CD4-positive, alpha-beta T cell (primary cell): ENCODE measurements at regions not wholly inside any gene's neighbourhood (a gene's known extent, or its start where the extent isn't known, plus 50 kb on each side); places are given as distances from the start of the nearest gene placed in this dataset.

ENCODE experiments used
- ATAC-seq: fragments of 200-7000 bp; cut with Tn5 transposase; one replicate; pipeline ENCODE4 v1.10.0; 2022; ENCODE audit warnings: mild to moderate bottlenecking; ENCODE audit not compliant: poor library complexity
- CTCF ChIA-PET: fragments of 350-600 bp; sonication (Branson Sonifier 250); formaldehyde crosslinking; loops from one replicate; lab custom pipeline; 2021; ENCODE audit warnings: antibody characterized with exemption, inconsistent platforms; lab: Charles Lee
- POLR2A ChIA-PET: fragments of 350-600 bp; sonication (Branson Sonifier 250); formaldehyde crosslinking; loops from one replicate; lab custom pipeline; 2021; ENCODE audit warnings: antibody characterized with exemption, inconsistent platforms; lab: Charles Lee
- DNase-seq, 14 experiments: peaks; one replicate each; pipeline ENCODE4 v3.0.0-alpha.2; 2013 to 2020; ENCODE audit warnings: mixed read lengths in 2 of 14
- H3K27ac ChIP-seq, 2 donors: one replicate each; pipeline versions ENCODE4 v1.5.1 to v1.7.0; 2013; ENCODE audit warnings: low read length in 2 of 2, low read depth in 1 of 2, mild to moderate bottlenecking in 1 of 2
- H3K27me3 ChIP-seq, 2 experiments: 1 replicate in 1 of 2; 2 replicates in 1 of 2; pipeline versions ENCODE4 v1.6.1 to v1.7.0; 2013; ENCODE audit warnings: low read length in 2 of 2, control low read depth in 1 of 2, mild to moderate bottlenecking in 1 of 2, moderate library complexity in 1 of 2; ENCODE audit not compliant: insufficient read depth in 2 of 2, control insufficient read depth in 1 of 2
- H3K36me3 ChIP-seq: one replicate; pipeline ENCODE4 v1.6.1; 2013; ENCODE audit warnings: low read length, control low read depth; ENCODE audit not compliant: insufficient read depth
- H3K4me1 ChIP-seq: one replicate; pipeline ENCODE4 v1.6.1; 2013; ENCODE audit warnings: low read length, control low read depth; ENCODE audit not compliant: insufficient read depth
- H3K4me3 ChIP-seq: one replicate; pipeline ENCODE4 v1.5.1; 2013; ENCODE audit warnings: mild to moderate bottlenecking, low read length, moderate library complexity
- H3K9me3 ChIP-seq, 2 experiments: 1 replicate in 1 of 2; 2 replicates in 1 of 2; pipeline versions ENCODE4 v1.6.1 to v1.7.0; 2013; ENCODE audit warnings: low read length in 2 of 2, mild to moderate bottlenecking in 2 of 2, control low read depth in 1 of 2, moderate library complexity in 1 of 2; ENCODE audit not compliant: control insufficient read depth in 1 of 2, insufficient read depth in 1 of 2
- H3K27ac Mint-ChIP-seq: one replicate; pipeline ENCODE4 v1.8.0; 2020; ENCODE audit warnings: mixed read lengths
- H3K27me3 Mint-ChIP-seq: one replicate; pipeline ENCODE4 v1.8.0; 2021; ENCODE audit warnings: mixed read lengths
- H3K36me3 Mint-ChIP-seq: one replicate; pipeline ENCODE4 v1.8.0; 2021; ENCODE audit warnings: low read depth, mixed read lengths
- H3K4me1 Mint-ChIP-seq: one replicate; pipeline ENCODE4 v1.8.0; 2021; ENCODE audit warnings: low read depth, mixed read lengths
- H3K4me3 Mint-ChIP-seq: one replicate; pipeline ENCODE4 v1.8.0; 2020; ENCODE audit warnings: mild to moderate bottlenecking, mixed read lengths
- H3K9me3 Mint-ChIP-seq: one replicate; pipeline ENCODE4 v1.8.0; 2020; ENCODE audit warnings: mixed read lengths
- CTCF ChIP-seq: fragments of 200-600 bp; IDR thresholded peaks from one replicate; pipeline ENCODE4 v1.8.0; 2022; ENCODE audit warnings: antibody characterized with exemption, mild to moderate bottlenecking
- intact Hi-C, 2 experiments: fragments of 100-400 bp; cut with DNase I in 1 of 2; cut with micrococcal nuclease in 1 of 2; formaldehyde crosslinking; loops; one replicate each; pipeline versions ENCODE4 v1.15.1 to v1.9.0; 2023 to 2025; cut with DNase I, micrococcal nuclease

DNA sequence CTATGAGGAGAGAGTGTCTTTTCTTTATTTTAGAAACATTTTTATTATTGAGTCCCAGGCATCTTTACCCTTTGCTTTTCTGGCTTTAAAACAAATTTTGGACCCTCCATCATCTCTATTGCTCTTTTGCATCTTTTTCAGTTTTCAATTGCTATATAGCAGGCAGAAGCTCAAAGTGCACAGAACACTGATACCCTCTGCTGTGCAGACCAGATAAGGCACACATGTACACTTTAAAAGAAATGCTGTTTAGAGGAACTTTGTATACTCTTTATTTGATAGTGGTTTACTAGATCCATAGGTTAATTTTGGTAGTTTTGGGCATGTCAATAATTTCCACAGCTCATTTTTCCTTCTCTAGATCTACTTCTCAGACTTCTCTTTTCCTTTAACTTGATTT, 324.2 kb downstream of the SH2D4B start:
- Histone ChIP-seq H3K4me1 (no peaks in the 10 kb centered on the region), H3K27me3 (peaks cover 0 to 6% of the 10 kb centered on the region in 2 experiments), H3K4me3 (no peak overlapping the region), H3K9me3 (peaks cover 0 to 3% of the 10 kb centered on the region in 2 experiments), H3K27ac (no peak overlapping the region), H3K36me3 (no peaks in the 10 kb centered on the region)
- no peaks in the 10 kb centered on the region for H3K27me3 Mint-ChIP-seq
- no peak for DNase-seq
- no peak overlapping the region for H3K27ac Mint-ChIP-seq
- H3K9me3 Mint-ChIP-seq, result peaks cover 2% of the 10 kb centered on the region
- ChIA-PET CTCF (no interaction called here), POLR2A (no interaction called here)
- H3K4me3 Mint-ChIP-seq, result no peak overlapping the region
- ATAC-seq, result no peak
- no peaks in the 10 kb centered on the region for H3K4me1 Mint-ChIP-seq
- no peaks in the 10 kb centered on the region for H3K36me3 Mint-ChIP-seq
- intact Hi-C loops, result no loop called here
- no peak for TF ChIP-seq CTCF

DNA sequence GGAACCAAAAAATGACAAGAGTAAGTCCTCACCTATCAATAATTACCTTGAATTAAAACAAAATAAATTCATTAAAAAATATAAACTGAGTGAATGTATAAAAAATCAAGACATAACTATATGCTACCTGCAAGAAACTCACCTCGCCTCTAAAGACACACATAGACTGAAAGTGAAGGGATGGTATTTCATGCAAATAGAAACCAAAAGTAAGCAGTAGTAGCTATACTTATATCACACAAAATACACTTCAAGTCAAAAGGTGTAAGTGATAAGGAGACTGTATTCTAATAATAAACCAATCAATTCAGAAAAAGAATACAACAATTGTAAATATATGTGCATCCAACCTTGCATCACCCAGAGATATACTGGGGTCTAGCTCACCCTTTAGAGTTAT, 332.6 kb downstream of the SH2D4B start:
- peaks cover 5% of the 10 kb centered on the region for H3K27me3 Mint-ChIP-seq
- CTCF ChIA-PET, result no interaction called here
- Histone ChIP-seq H3K9me3 (no peaks in the 10 kb centered on the region), H3K4me3 (no peak overlapping the region), H3K36me3 (no peaks in the 10 kb centered on the region), H3K4me1 (no peaks in the 10 kb centered on the region), H3K27me3 (no peaks in the 10 kb centered on the region), H3K27ac (no peak overlapping the region)
- no peak for TF ChIP-seq CTCF
- no peak for ATAC-seq
- peaks cover 11% of the 10 kb centered on the region for H3K9me3 Mint-ChIP-seq
- intact Hi-C loops, result no loop called here
- POLR2A ChIA-PET, result no interaction called here
- H3K4me1 Mint-ChIP-seq, result no peaks in the 10 kb centered on the region
- H3K4me3 Mint-ChIP-seq, result no peak overlapping the region
- no peak for DNase-seq
- no peaks in the 10 kb centered on the region for H3K36me3 Mint-ChIP-seq
- H3K27ac Mint-ChIP-seq, result no peak overlapping the region

DNA sequence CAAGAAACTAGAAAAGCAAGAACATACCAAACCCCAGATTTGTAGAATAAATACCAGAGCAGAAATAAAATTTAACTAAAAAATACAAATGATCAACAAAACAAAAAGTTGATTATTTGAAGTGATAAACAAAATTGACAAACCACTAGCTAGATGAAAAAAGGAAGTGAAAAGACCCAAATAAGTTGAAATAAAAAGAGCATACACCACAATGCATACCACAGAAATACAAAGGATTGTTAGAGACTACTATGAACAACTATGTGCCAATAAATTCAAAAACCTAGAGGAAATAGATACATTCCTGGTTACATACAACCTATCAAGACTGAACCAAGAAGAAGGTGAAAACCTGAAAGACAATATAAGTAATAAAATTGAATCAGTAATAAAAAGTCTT, 333.4 kb downstream of the SH2D4B start:
- H3K9me3 Mint-ChIP-seq, result peaks cover 11% of the 10 kb centered on the region
- no peak overlapping the region for H3K4me3 ChIP-seq
- intact Hi-C loops, result no loop called here
- no peaks in the 10 kb centered on the region for H3K4me1 Mint-ChIP-seq
- no peak for ATAC-seq
- TF ChIP-seq CTCF, result no peak
- no peaks in the 10 kb centered on the region for H3K9me3 ChIP-seq
- H3K27ac ChIP-seq, result no peak overlapping the region
- no peaks in the 10 kb centered on the region for H3K36me3 ChIP-seq
- no peak for DNase-seq
- CTCF ChIA-PET, result no interaction called here
- H3K27me3 Mint-ChIP-seq, result peaks cover 5% of the 10 kb centered on the region
- no peak overlapping the region for H3K27ac Mint-ChIP-seq
- POLR2A ChIA-PET, result no interaction called here
- no peaks in the 10 kb centered on the region for H3K4me1 ChIP-seq
- no peaks in the 10 kb centered on the region for H3K36me3 Mint-ChIP-seq
- no peak overlapping the region for H3K4me3 Mint-ChIP-seq
- no peaks in the 10 kb centered on the region for H3K27me3 ChIP-seq
